ENCODE measurements at regions not wholly inside any gene's neighbourhood (a gene's known extent, or its start where the extent isn't known, plus 50 kb on each side); places are given as distances from the start of the nearest gene placed in this dataset.

DNA sequence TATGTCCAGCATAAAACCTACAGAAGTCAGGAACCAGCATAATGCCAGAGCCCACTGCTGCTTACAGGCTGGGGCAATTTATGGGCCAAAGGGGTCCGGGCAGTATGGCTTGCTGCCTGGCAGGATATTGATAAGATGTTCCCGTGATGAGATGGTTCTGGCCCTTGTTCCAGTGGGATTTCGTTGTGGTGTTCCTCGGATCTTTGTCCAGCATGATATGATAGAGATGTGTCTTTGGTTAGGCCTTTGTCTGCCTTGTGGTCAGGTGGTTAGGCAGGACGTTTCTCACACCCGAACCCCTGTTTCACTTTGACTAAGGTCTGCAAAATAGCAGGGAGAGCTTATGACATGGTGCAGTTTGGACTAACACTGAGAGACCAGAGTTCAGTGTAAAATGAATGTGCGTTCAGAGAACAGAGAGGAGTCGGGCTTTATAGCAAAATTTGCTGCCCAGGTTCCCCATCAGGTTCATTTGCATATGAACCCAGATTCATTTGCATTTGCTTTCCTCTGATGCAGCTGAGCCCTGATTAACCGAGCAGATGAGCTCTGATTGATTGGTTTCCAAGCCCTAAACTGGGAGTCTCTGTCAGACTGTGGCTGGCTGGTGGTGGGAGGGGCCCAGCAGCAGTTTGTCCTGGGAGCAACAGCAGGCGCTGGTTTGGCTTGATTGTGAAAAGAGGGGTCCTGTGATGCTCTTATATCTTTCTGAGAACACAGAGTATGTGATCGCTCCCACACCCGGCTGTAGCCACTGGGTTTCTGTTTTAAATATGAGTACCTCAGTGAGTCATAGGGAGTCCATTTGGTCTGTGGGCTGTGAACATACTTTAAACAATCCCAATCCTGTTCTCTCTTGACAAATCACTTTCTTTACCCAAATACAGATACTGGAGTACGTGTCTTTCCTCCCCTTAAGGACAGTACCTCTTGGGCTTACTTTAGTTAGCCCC, 156.3 kb upstream of the PZP start:
- Histone ChIP-seq H3K27ac (ENCODE audit: insufficient read length, low read depth, low read length) (peak overlapping the region; percentile 1), H3K56ac (ENCODE audit: insufficient read length, low read depth, low read length) (no peak overlapping the region), H2BK15ac (ENCODE audit: low read depth, low read length) (no peak overlapping the region), H3K4me1 (ENCODE audit: insufficient read depth, low read length) (peaks cover 12% of the 10 kb centered on the region; the same call in 1 of the 2 replicates), H3K9me3 (ENCODE audit: control insufficient read depth, low read depth, low read length) (no peaks in the 10 kb centered on the region), H2BK20ac (ENCODE audit: low read depth, low read length, poor library complexity, severe bottlenecking) (no peak overlapping the region), H3K4me2 (ENCODE audit: insufficient read depth, insufficient read length, low read length) (peak overlapping the region; percentile 27), H2AK5ac (ENCODE audit: insufficient read length, low read length) (no peak overlapping the region), H4K91ac (ENCODE audit: insufficient read length, low read depth, low read length) (no peak overlapping the region), H3K4ac (ENCODE audit: low read depth, low read length) (no peak overlapping the region), H3K27me3 (ENCODE audit: insufficient read depth, low read length) (no peaks in the 10 kb centered on the region; the same call in 1 of the 2 replicates), H3K23me2 (ENCODE audit: insufficient read length, low read depth, low read length, poor library complexity, severe bottlenecking) (no peaks in the 10 kb centered on the region), H3K23ac (ENCODE audit: insufficient read length, low read depth, low read length) (no peak overlapping the region), H4K20me1 (ENCODE audit: control insufficient read depth, insufficient read depth, insufficient read length) (no peaks in the 10 kb centered on the region), H3K18ac (ENCODE audit: insufficient read length, low read depth, low read length) (no peak overlapping the region), H2AFZ (ENCODE audit: low read length) (no peak overlapping the region), H4K8ac (replicated peaks; ENCODE audit: insufficient read length, low read depth, low read length) (no peak overlapping the region), H3K79me1 (ENCODE audit: insufficient read depth, low read depth, low read length, poor library complexity, severe bottlenecking) (no peaks in the 10 kb centered on the region), H2BK12ac (ENCODE audit: insufficient read length, low read depth, low read length) (no peak overlapping the region), H2BK120ac (ENCODE audit: low read depth, low read length, poor library complexity, severe bottlenecking) (no peak overlapping the region), H4K5ac (ENCODE audit: insufficient read length, low read depth, low read length) (no peak overlapping the region), H3K79me2 (ENCODE audit: insufficient read depth, low read length) (no peaks in the 10 kb centered on the region), H3K9ac (ENCODE audit: extremely low read depth, insufficient read length, low read length) (no peak overlapping the region), H2BK5ac (ENCODE audit: insufficient read length, low read length) (no peak overlapping the region), H3T11ph (ENCODE audit: low read length) (no peak overlapping the region), H3K14ac (ENCODE audit: insufficient read depth, low read length) (no peak overlapping the region)
- Mint-ChIP-seq H3K4me1 (peaks cover 44 to 51% of the 10 kb centered on the region in 2 experiments), H3K9me3 (no peaks in the 10 kb centered on the region), H3K4me3 (peak overlapping the region; percentile 41 to 45), H3K27ac (peak overlapping the region; percentile 97 to 99 (median 98)), H3K36me3 (ENCODE audit: insufficient read depth in 1 of 3, low read depth in 3 of 3) (peaks cover 0 to 2% (median 0%) of the 10 kb centered on the region in 3 experiments; a peak in 2 of 7 replicates), H3K27me3 (ENCODE audit: low read depth) (no peaks in the 10 kb centered on the region)
- TF ChIP-seq, protein P1, sequence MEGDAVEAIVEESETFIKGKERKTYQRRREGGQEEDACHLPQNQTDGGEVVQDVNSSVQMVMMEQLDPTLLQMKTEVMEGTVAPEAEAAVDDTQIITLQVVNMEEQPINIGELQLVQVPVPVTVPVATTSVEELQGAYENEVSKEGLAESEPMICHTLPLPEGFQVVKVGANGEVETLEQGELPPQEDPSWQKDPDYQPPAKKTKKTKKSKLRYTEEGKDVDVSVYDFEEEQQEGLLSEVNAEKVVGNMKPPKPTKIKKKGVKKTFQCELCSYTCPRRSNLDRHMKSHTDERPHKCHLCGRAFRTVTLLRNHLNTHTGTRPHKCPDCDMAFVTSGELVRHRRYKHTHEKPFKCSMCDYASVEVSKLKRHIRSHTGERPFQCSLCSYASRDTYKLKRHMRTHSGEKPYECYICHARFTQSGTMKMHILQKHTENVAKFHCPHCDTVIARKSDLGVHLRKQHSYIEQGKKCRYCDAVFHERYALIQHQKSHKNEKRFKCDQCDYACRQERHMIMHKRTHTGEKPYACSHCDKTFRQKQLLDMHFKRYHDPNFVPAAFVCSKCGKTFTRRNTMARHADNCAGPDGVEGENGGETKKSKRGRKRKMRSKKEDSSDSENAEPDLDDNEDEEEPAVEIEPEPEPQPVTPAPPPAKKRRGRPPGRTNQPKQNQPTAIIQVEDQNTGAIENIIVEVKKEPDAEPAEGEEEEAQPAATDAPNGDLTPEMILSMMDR (conservative IDR thresholded peaks at IDR 0.05): no peak
- no CpG with 5 or more reads among the region's 13 CpGs for WGBS (ENCODE audit: extremely low coverage, insufficient read length, low lambda C conversion rate)
- peak; percentile 92 for DNase-seq

Data from H9 (cell line).